IMR-90 (cell line): ENCODE measurements at regions not wholly inside any gene's neighbourhood (a gene's known extent, or its start where the extent isn't known, plus 50 kb on each side); places are given as distances from the start of the nearest gene placed in this dataset.

Source experiments
- ATAC-seq: fragments of 200-7000 bp; cut with Tn5 transposase; 2 replicates; pipeline ENCODE4 v1.9.1; 2020; ENCODE audit warnings: low read depth, mild to moderate bottlenecking, moderate library complexity
- BruUV-seq: library from RNA; stranded (reverse); fragments of 400-500 nt; replicated peaks from 2 replicates; lab custom pipeline; 2021; lab: Mats Ljungman, UMichigan
- CTCF ChIA-PET: fragments of 300-600 bp; formaldehyde crosslinking; extraction: SDS; loops from one replicate; lab custom pipeline; 2021; ENCODE audit warnings: antibody characterized with exemption; lab: Yijun Ruan, JAX
- POLR2A ChIA-PET: fragments of 300-600 bp; sonication (Branson Sonifier 250); formaldehyde crosslinking; loops from one replicate; lab custom pipeline; 2022; ENCODE audit warnings: antibody characterized with exemption; ENCODE audit not compliant: unreplicated experiment; lab: Charles Lee
- DNase-seq: peaks from one replicate; pipeline ENCODE4 v3.0.0; 2013
- H2AFZ ChIP-seq: replicated peaks from 2 replicates; pipeline ENCODE3; 2013; ENCODE audit warnings: low read length, mild to moderate bottlenecking; ENCODE audit not compliant: poor library complexity
- H2AK5ac ChIP-seq: 2 replicates; pipeline ENCODE4 v1.6.1; 2013; ENCODE audit warnings: low read depth, low read length, inconsistent platforms
- H2AK9ac ChIP-seq: replicated peaks from 2 replicates; pipeline ENCODE3; 2013; ENCODE audit warnings: mild to moderate bottlenecking, low read depth, low read length, moderate library complexity; ENCODE audit not compliant: poor library complexity
- H2BK120ac ChIP-seq: 2 replicates; pipeline ENCODE4 v1.6.1; 2013; ENCODE audit warnings: low read depth, low read length, inconsistent platforms
- H2BK15ac ChIP-seq: 3 replicates; pipeline ENCODE4 v1.6.1; 2013; ENCODE audit warnings: low read depth, low read length, inconsistent platforms
- H2BK20ac ChIP-seq: 2 replicates; pipeline ENCODE4 v1.6.1; 2013; ENCODE audit warnings: low read depth, mild to moderate bottlenecking, inconsistent platforms, low read length, moderate library complexity
- H2BK5ac ChIP-seq: 2 replicates; pipeline ENCODE4 v1.6.1; 2013; ENCODE audit warnings: mild to moderate bottlenecking, low read depth, low read length, inconsistent platforms; ENCODE audit not compliant: poor library complexity, severe bottlenecking
- H3K14ac ChIP-seq: replicated peaks from 2 replicates; pipeline ENCODE4 v1.6.1; 2013; ENCODE audit warnings: low read depth, low read length, inconsistent platforms
- H3K18ac ChIP-seq: 2 replicates; pipeline ENCODE4 v1.6.1; 2013; ENCODE audit warnings: low read depth, low read length, control low read depth
- H3K23ac ChIP-seq: 2 replicates; pipeline ENCODE4 v1.6.1; 2013; ENCODE audit warnings: low read depth, low read length, inconsistent platforms
- H3K27ac ChIP-seq: 2 replicates; pipeline ENCODE4 v1.5.1; 2013; ENCODE audit warnings: mild to moderate bottlenecking, control low read depth, low read length; ENCODE audit not compliant: insufficient read depth
- H3K27me3 ChIP-seq: 2 replicates; pipeline ENCODE4 v1.6.1; 2013; ENCODE audit warnings: low read length; ENCODE audit not compliant: control insufficient read depth, insufficient read depth
- H3K36me3 ChIP-seq: 2 replicates; pipeline ENCODE4 v1.6.1; 2013; ENCODE audit warnings: low read length, mixed read lengths; ENCODE audit not compliant: control insufficient read depth, insufficient read depth
- H3K4ac ChIP-seq: 2 replicates; pipeline ENCODE4 v1.6.1; 2013; ENCODE audit warnings: low read depth, low read length, inconsistent platforms
- H3K4me1 ChIP-seq: 2 replicates; pipeline ENCODE4 v1.6.1; 2013; ENCODE audit warnings: low read length, mixed read lengths; ENCODE audit not compliant: control insufficient read depth, insufficient read depth
- H3K4me2 ChIP-seq: 2 replicates; pipeline ENCODE4 v1.6.1; 2013; ENCODE audit warnings: low read depth, mild to moderate bottlenecking, control low read depth, low read length, moderate library complexity
- H3K4me3 ChIP-seq: 2 replicates; pipeline ENCODE4 v1.5.1; 2013; ENCODE audit warnings: low read depth, mild to moderate bottlenecking, control low read depth, low read length, moderate library complexity; ENCODE audit not compliant: insufficient read depth
- H3K56ac ChIP-seq: 2 replicates; pipeline ENCODE4 v1.6.1; 2013; ENCODE audit warnings: low read length, inconsistent platforms; ENCODE audit not compliant: insufficient read depth; ENCODE audit errors: extremely low read depth
- H3K79me1 ChIP-seq, 2 experiments: 2 replicates each; pipeline ENCODE4 v1.6.1; 2013; ENCODE audit warnings: low read length in 2 of 2, inconsistent platforms in 1 of 2, low read depth in 1 of 2
- H3K9ac ChIP-seq: 2 replicates; pipeline ENCODE4 v1.6.1; 2013; ENCODE audit warnings: low read depth, low read length, control low read depth
- H3K9me1 ChIP-seq: 2 replicates; pipeline ENCODE4 v1.6.1; 2013; ENCODE audit warnings: low read length, inconsistent platforms; ENCODE audit not compliant: insufficient read depth
- H3K9me3 ChIP-seq: 2 replicates; pipeline ENCODE4 v1.6.1; 2013; ENCODE audit warnings: low read length; ENCODE audit not compliant: control insufficient read depth, insufficient read depth
- H4K20me1 ChIP-seq: 2 replicates; pipeline ENCODE4 v1.6.1; 2013; ENCODE audit warnings: low read length, inconsistent platforms; ENCODE audit not compliant: insufficient read depth
- H4K5ac ChIP-seq: 2 replicates; pipeline ENCODE4 v1.6.1; 2013; ENCODE audit warnings: mild to moderate bottlenecking, low read depth, low read length, control low read depth
- H4K8ac ChIP-seq, 2 experiments: 2 replicates each; pipeline ENCODE4 v1.6.1; 2013; ENCODE audit warnings: low read depth in 2 of 2, low read length in 2 of 2, control low read depth in 1 of 2, inconsistent platforms in 1 of 2
- H4K91ac ChIP-seq: 2 replicates; pipeline ENCODE4 v1.6.1; 2013; ENCODE audit warnings: low read depth, low read length, inconsistent platforms; ENCODE audit not compliant: insufficient read depth
- BHLHE40 ChIP-seq: fragments of 150-350 bp; IDR thresholded peaks from 2 replicates; pipeline ENCODE4 v1.6.1; 2016; ENCODE audit warnings: mild to moderate bottlenecking, low read depth, low read length
- CEBPB ChIP-seq: IDR thresholded peaks from 2 replicates; pipeline ENCODE4 v1.6.1; 2012; ENCODE audit warnings: low read depth, low read length, improper control_type of control experiment
- CHD1 ChIP-seq: IDR thresholded peaks from 2 replicates; pipeline ENCODE4 v1.6.1; 2012; ENCODE audit warnings: low read depth, low read length, improper control_type of control experiment
- CTCF ChIP-seq: conservative IDR thresholded peaks from 2 replicates; pipeline ENCODE4 v1.5.1; 2012; ENCODE audit warnings: mild to moderate bottlenecking, low read depth, low read length, improper control_type of control experiment
- ELK1 ChIP-seq: fragments of 150-350 bp; IDR thresholded peaks from 2 replicates; pipeline ENCODE4 v1.6.1; 2016; ENCODE audit warnings: low read depth, mild to moderate bottlenecking, low read length, moderate library complexity, borderline replicate concordance
- FOS ChIP-seq: fragments of 150-350 bp; IDR thresholded peaks from 2 replicates; pipeline ENCODE4 v1.6.1; 2016; ENCODE audit warnings: low read depth, low read length
- MAFK ChIP-seq: IDR thresholded peaks from 2 replicates; pipeline ENCODE4 v1.6.1; 2012; ENCODE audit warnings: low read depth, low read length, improper control_type of control experiment
- NFE2L2 ChIP-seq: fragments of 150-350 bp; IDR thresholded peaks from 2 replicates; pipeline ENCODE4 v1.6.1; 2016; ENCODE audit warnings: low read depth, mild to moderate bottlenecking, low read length
- POLR2A ChIP-seq: IDR thresholded peaks from 2 replicates; pipeline ENCODE4 v1.6.1; 2012; ENCODE audit warnings: mild to moderate bottlenecking, low read depth, low read length
- SMC3 ChIP-seq: fragments of 150-350 bp; IDR thresholded peaks from 2 replicates; pipeline ENCODE4 v1.6.1; 2016; ENCODE audit warnings: low read depth, mild to moderate bottlenecking, antibody characterized with exemption, low read length, moderate library complexity
- USF2 ChIP-seq: fragments of 150-350 bp; IDR thresholded peaks from 2 replicates; pipeline ENCODE4 v1.6.1; 2017; ENCODE audit warnings: mild to moderate bottlenecking, antibody characterized with exemption, low read length, low read depth
- WGBS, 2 experiments: methylation state at CpG; one replicate each; pipeline versions ENCODE4 v1.1.5 to v1.1.7; 2013; ENCODE audit warnings: missing lambda C conversion rate in 2 of 2; ENCODE audit not compliant: insufficient read length in 1 of 2; ENCODE audit errors: extremely low coverage in 2 of 2; 5-methylcytosine and 5-hydroxymethylcytosine counted together
- dilution Hi-C: fragments of 300-500 bp; cut with HindIII; formaldehyde crosslinking; loops from one replicate; pipeline ENCODE4 v1.14.3; 2018; ENCODE audit warnings: low sequenced_read_pairs; ENCODE audit not compliant: unreplicated experiment
- in situ Hi-C: fragments of 300-500 bp; cut with MboI; formaldehyde crosslinking; loops from 3 replicates; pipeline ENCODE4 v1.14.3; 2019; ENCODE audit warnings: low sequenced_read_pairs, inconsistent platforms, mixed read lengths
- intact Hi-C: fragments of 100-400 bp; cut with micrococcal nuclease; formaldehyde crosslinking; loops from 2 replicates; pipeline ENCODE4 v1.10.0; 2022

GRCh38 chr1:56215086-56215485, 364.3 kb downstream of the PLPP3 start:
- Histone ChIP-seq H4K20me1 (no peaks in the 10 kb centered on the region), H2AK9ac (no peak overlapping the region), H3K36me3 (no peaks in the 10 kb centered on the region), H3K9ac (no peak overlapping the region), H3K27me3 (no peaks in the 10 kb centered on the region), H3K9me1 (no peaks in the 10 kb centered on the region), H3K4me1 (no peaks in the 10 kb centered on the region), H3K27ac (no peak overlapping the region), H3K56ac (no peak overlapping the region), H3K18ac (no peak overlapping the region), H3K9me3 (no peaks in the 10 kb centered on the region), H3K79me1 (no peaks in the 10 kb centered on the region), H2BK5ac (no peak overlapping the region), H3K4me3 (no peak overlapping the region), H3K4me2 (no peak overlapping the region), H2AK5ac (no peak overlapping the region), H4K8ac (no peak overlapping the region), H2BK15ac (no peak overlapping the region), H2BK120ac (no peak overlapping the region), H4K91ac (no peak overlapping the region), H3K23ac (no peak overlapping the region), H3K4ac (no peak overlapping the region), H2AFZ (no peak overlapping the region), H4K5ac (no peak overlapping the region), H2BK20ac (no peak overlapping the region), H3K14ac (no peak overlapping the region)
- no peak for DNase-seq
- no CpG with 5 or more reads among the region's 3 CpGs for WGBS, 2 experiments
- intact Hi-C loops (no loop called here), in situ Hi-C loops (no loop called here), dilution Hi-C loops (no loop called here)
- POLR2A ChIA-PET, result no interaction called here
- no peak for ATAC-seq
- CTCF ChIA-PET, result interaction anchor here (0.6 kb wide), 1 partner anchor 358 kb away, joined by 3 read pairs; no protein-coding TSS in a partner anchor
- no TSS peak for BruUV-seq
- TF ChIP-seq SMC3, result no peak
- TF ChIP-seq CEBPB, result no peak
- no peak for TF ChIP-seq USF2
- TF ChIP-seq NFE2L2, result no peak
- no peak for TF ChIP-seq BHLHE40
- TF ChIP-seq CTCF, result no peak
- no peak for TF ChIP-seq FOS
- no peak for TF ChIP-seq CHD1
- TF ChIP-seq POLR2A, result no peak
- no peak for TF ChIP-seq ELK1
- TF ChIP-seq MAFK, result no peak
